SK-N-SH treated with all-trans-retinoic acid at 6 μM for 48 hours (cell line): ENCODE measurements at regions not wholly inside any gene's neighbourhood (a gene's known extent, or its start where the extent isn't known, plus 50 kb on each side); places are given as distances from the start of the nearest gene placed in this dataset.
A peak's percentile ranks its signal among the peaks of the same experiment; 100 is the strongest.

ENCODE experiments used
- ATAC-seq: fragments of 200-7000 bp; cut with Tn5 transposase; 3 replicates; pipeline ENCODE4 v1.9.1; 2020; ENCODE audit warnings: mild to moderate bottlenecking, moderate library complexity
- ARNTL ChIP-seq: fragments of 450-650 bp; formaldehyde crosslinking; IDR thresholded peaks from 2 replicates; pipeline ENCODE4 v1.5.0; 2020; ENCODE audit warnings: low read depth, mild to moderate bottlenecking, moderate library complexity, borderline replicate concordance
- BACH2 ChIP-seq: fragments of 250-450 bp; sonication (Bioruptor Pico); IDR thresholded peaks from 2 replicates; pipeline ENCODE4 v1.9.0; 2021; ENCODE audit warnings: mild to moderate bottlenecking, borderline replicate concordance
- CSDC2 ChIP-seq: fragments of 250-450 bp; sonication (Bioruptor Pico); IDR thresholded peaks from 2 replicates; pipeline ENCODE4 v1.5.0; 2020; ENCODE audit warnings: mild to moderate bottlenecking, moderate library complexity
- ESRRG ChIP-seq: fragments of 250-450 bp; sonication (Bioruptor Pico); IDR thresholded peaks from 2 replicates; pipeline ENCODE4 v1.6.1; 2021; ENCODE audit warnings: mild to moderate bottlenecking
- GLIS3 ChIP-seq: fragments of 250-450 bp; sonication (Bioruptor Pico); IDR thresholded peaks from 2 replicates; pipeline ENCODE4 v1.5.0; 2020; ENCODE audit warnings: mild to moderate bottlenecking, moderate library complexity
- ISL1 ChIP-seq: fragments of 250-450 bp; sonication (Bioruptor Pico); IDR thresholded peaks from 2 replicates; pipeline ENCODE4 v2.1.2; 2022; ENCODE audit warnings: mild to moderate bottlenecking, moderate library complexity
- OSR1 ChIP-seq: fragments of 250-450 bp; sonication (Bioruptor Pico); IDR thresholded peaks from 2 replicates; pipeline ENCODE4 v1.8.0; 2022; ENCODE audit warnings: moderate library complexity, mild to moderate bottlenecking, inconsistent platforms
- POU6F1 ChIP-seq: fragments of 250-450 bp; sonication (Bioruptor Pico); IDR thresholded peaks from 2 replicates; pipeline ENCODE4 v1.8.0; 2021; ENCODE audit warnings: low read depth, mild to moderate bottlenecking, moderate library complexity, borderline replicate concordance
- PPARA ChIP-seq: fragments of 250-450 bp; sonication (Bioruptor Pico); IDR thresholded peaks from 2 replicates; pipeline ENCODE4 v1.5.0; 2020; ENCODE audit warnings: mild to moderate bottlenecking, borderline replicate concordance
- RARB ChIP-seq: fragments of 250-450 bp; sonication (Bioruptor Pico); IDR thresholded peaks from 2 replicates; pipeline ENCODE4 v1.8.0; 2021; ENCODE audit warnings: mild to moderate bottlenecking, moderate library complexity
- SNAI2 ChIP-seq: fragments of 250-450 bp; sonication (Bioruptor Pico); IDR thresholded peaks from 2 replicates; pipeline ENCODE4 v1.5.0; 2020; ENCODE audit warnings: mild to moderate bottlenecking, moderate library complexity
- TCF4 ChIP-seq: fragments of 250-450 bp; sonication (Bioruptor Pico); IDR thresholded peaks from 2 replicates; pipeline ENCODE4 v1.8.0; 2021; ENCODE audit warnings: mild to moderate bottlenecking, moderate library complexity, borderline replicate concordance
- TOX ChIP-seq: fragments of 250-450 bp; sonication (Bioruptor Pico); IDR thresholded peaks from 2 replicates; pipeline ENCODE4 v1.8.0; 2021; ENCODE audit warnings: mild to moderate bottlenecking, moderate library complexity, borderline replicate concordance
- TSHZ2 ChIP-seq: fragments of 250-450 bp; sonication (Bioruptor Pico); IDR thresholded peaks from 2 replicates; pipeline ENCODE4 v1.5.0; 2020; ENCODE audit warnings: mild to moderate bottlenecking, moderate library complexity
- ZC3H10 ChIP-seq: fragments of 250-450 bp; sonication (Bioruptor Pico); IDR thresholded peaks from 2 replicates; pipeline ENCODE4 v1.5.1; 2021; ENCODE audit warnings: mild to moderate bottlenecking, moderate library complexity
- ZFP3 ChIP-seq: fragments of 250-450 bp; sonication (Bioruptor Pico); IDR thresholded peaks from 2 replicates; pipeline ENCODE4 v1.5.0; 2020; ENCODE audit warnings: mild to moderate bottlenecking, moderate library complexity
- ZFP30 ChIP-seq: fragments of 450-650 bp; formaldehyde crosslinking; IDR thresholded peaks from 2 replicates; pipeline ENCODE4 v1.5.0; 2022; ENCODE audit warnings: mild to moderate bottlenecking, moderate library complexity
- ZNF565 ChIP-seq: fragments of 450-650 bp; formaldehyde crosslinking; conservative IDR thresholded peaks from 2 replicates; pipeline ENCODE4 v1.5.0; 2020; ENCODE audit warnings: low read depth, mild to moderate bottlenecking, moderate library complexity
- ZNF70 ChIP-seq: fragments of 450-650 bp; formaldehyde crosslinking; IDR thresholded peaks from 2 replicates; pipeline ENCODE4 v1.5.0; 2020; ENCODE audit warnings: mild to moderate bottlenecking, moderate library complexity
- ZNF8 ChIP-seq: fragments of 450-650 bp; formaldehyde crosslinking; IDR thresholded peaks from 2 replicates; pipeline ENCODE4 v1.5.0; 2020; ENCODE audit warnings: mild to moderate bottlenecking, moderate library complexity
- TF ChIP-seq, protein P1 (sequence below): fragments of 250-450 bp; sonication (Bioruptor Pico); IDR thresholded peaks from 2 replicates; pipeline ENCODE4 v1.8.0; 2020; ENCODE audit warnings: mild to moderate bottlenecking, moderate library complexity, borderline replicate concordance
- TF ChIP-seq, protein P2 (sequence below): fragments of 250-450 bp; sonication (Bioruptor Pico); IDR thresholded peaks from 2 replicates; pipeline ENCODE4 v1.5.1; 2020; ENCODE audit warnings: low read depth, mild to moderate bottlenecking, moderate library complexity

- no peak for ATAC-seq
- TF ChIP-seq POU6F1 (CRISPR knock-in tag) (no peak), ZNF8 (CRISPR knock-in tag) (no peak), PPARA (no peak)
Measured at GRCh38 chr10:4733150-4733842, 92.7 kb upstream of the AKR1E2 start.

DNA sequence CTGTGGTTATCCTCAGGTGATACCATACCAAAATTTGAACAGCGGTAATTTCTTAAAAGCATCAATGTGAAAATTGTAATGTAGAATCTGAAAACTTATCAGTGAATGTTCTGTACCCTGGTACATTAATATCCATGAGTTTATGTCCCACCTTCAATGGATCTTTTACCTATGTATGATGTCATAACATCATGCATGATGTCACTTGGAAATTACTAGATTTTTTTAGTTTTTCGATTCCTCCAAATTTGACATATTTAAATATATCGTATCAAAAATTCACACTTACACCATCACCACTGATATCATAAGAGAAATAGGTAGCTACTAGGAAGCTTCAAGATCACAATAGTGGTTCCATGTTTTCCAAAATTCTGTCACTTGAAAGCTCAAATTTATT, 95.0 kb upstream of the AKR1E2 start:
- no peak for TF ChIP-seq OSR1 (CRISPR knock-in tag)
- no peak for TF ChIP-seq ZC3H10 (CRISPR knock-in tag)
- TF ChIP-seq RARB, result no peak
- TF ChIP-seq, protein P1, sequence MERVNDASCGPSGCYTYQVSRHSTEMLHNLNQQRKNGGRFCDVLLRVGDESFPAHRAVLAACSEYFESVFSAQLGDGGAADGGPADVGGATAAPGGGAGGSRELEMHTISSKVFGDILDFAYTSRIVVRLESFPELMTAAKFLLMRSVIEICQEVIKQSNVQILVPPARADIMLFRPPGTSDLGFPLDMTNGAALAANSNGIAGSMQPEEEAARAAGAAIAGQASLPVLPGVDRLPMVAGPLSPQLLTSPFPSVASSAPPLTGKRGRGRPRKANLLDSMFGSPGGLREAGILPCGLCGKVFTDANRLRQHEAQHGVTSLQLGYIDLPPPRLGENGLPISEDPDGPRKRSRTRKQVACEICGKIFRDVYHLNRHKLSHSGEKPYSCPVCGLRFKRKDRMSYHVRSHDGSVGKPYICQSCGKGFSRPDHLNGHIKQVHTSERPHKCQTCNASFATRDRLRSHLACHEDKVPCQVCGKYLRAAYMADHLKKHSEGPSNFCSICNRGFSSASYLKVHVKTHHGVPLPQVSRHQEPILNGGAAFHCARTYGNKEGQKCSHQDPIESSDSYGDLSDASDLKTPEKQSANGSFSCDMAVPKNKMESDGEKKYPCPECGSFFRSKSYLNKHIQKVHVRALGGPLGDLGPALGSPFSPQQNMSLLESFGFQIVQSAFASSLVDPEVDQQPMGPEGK (CRISPR knock-in tag), result no peak
- no peak for TF ChIP-seq ARNTL
- no peak for TF ChIP-seq ESRRG
- TF ChIP-seq ISL1 (CRISPR knock-in tag), result no peak
- TF ChIP-seq ZFP30 (CRISPR knock-in tag), result no peak
- no peak for TF ChIP-seq GLIS3
- TF ChIP-seq PPARA, result no peak
- no peak for TF ChIP-seq POU6F1 (CRISPR knock-in tag)
- TF ChIP-seq SNAI2 (CRISPR knock-in tag), result no peak
- no peak for TF ChIP-seq CSDC2 (CRISPR knock-in tag)
- TF ChIP-seq, protein P2, sequence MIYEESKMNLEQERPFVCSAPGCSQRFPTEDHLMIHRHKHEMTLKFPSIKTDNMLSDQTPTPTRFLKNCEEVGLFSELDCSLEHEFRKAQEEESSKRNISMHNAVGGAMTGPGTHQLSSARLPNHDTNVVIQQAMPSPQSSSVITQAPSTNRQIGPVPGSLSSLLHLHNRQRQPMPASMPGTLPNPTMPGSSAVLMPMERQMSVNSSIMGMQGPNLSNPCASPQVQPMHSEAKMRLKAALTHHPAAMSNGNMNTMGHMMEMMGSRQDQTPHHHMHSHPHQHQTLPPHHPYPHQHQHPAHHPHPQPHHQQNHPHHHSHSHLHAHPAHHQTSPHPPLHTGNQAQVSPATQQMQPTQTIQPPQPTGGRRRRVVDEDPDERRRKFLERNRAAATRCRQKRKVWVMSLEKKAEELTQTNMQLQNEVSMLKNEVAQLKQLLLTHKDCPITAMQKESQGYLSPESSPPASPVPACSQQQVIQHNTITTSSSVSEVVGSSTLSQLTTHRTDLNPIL (CRISPR knock-in tag), result no peak
- TF ChIP-seq ZNF565, result no peak
- no peak for TF ChIP-seq TOX (CRISPR knock-in tag)
- TF ChIP-seq ZFP3 (CRISPR knock-in tag), result no peak
- TF ChIP-seq TSHZ2 (CRISPR knock-in tag), result no peak
- TF ChIP-seq ZNF8 (CRISPR knock-in tag), result no peak
- no peak for TF ChIP-seq TCF4 (CRISPR knock-in tag)
- no peak for ATAC-seq

DNA sequence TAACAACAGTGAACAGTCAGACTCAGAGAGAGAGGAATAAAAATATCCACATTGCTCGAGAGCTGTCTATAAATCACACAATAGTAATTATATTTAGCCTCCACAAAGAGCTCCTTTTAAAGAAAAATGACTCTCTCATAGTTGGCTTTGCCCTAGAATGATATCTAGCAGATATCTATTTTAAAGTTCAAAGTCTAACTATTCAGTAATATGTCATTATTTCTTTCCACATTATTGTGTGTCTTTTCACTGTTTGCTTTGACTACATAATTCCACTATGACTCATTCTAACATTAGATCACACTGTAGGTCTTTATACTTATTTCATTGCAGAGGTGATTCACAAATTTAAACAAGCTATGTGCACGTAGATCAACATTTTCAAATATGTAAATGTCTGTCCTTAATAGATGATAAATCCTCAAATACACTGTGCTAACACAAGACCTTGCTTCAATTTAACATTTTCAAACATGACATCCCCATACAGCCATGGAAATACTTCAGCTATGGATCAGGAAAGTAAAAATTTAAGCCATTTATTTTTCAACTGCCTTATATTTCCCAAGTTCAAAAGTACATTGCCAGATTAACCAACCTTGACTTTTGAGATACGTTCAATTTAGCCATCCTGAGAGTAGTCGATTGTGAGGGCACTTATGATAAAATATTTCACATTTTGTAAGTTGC, 99.9 kb upstream of the AKR1E2 start:
- peak; percentile 96 for ATAC-seq
- TF ChIP-seq, protein P1 (CRISPR knock-in tag), result peak; percentile 31; the same call in 1 of the 2 replicates
- TF ChIP-seq TCF4 (CRISPR knock-in tag) (no peak), ZFP3 (CRISPR knock-in tag) (no peak), ESRRG (no peak), ARNTL (no peak), POU6F1 (CRISPR knock-in tag) (no peak), ISL1 (CRISPR knock-in tag) (peak; percentile 98), BACH2 (CRISPR knock-in tag) (no peak), CSDC2 (CRISPR knock-in tag) (no peak), ZC3H10 (CRISPR knock-in tag) (peak; percentile 91), ZNF70 (CRISPR knock-in tag) (no peak), TOX (CRISPR knock-in tag) (peak; percentile 60), ZFP30 (CRISPR knock-in tag) (no peak), RARB (0 out of 2 replicates have a peak, but pooled peaks have one; percentile 18), SNAI2 (CRISPR knock-in tag) (no peak)
